Ovary (tissue), 7 donors: ENCODE measurements at regions not wholly inside any gene's neighbourhood (a gene's known extent, or its start where the extent isn't known, plus 50 kb on each side); places are given as distances from the start of the nearest gene placed in this dataset.
"Not testable (repeated sequence)": the region's sequence is repeated elsewhere in the genome, so short reads cannot be mapped to it uniquely, and the experiment has no call there.

Experiments
- DNase-seq, 5 donors: peaks; one replicate each; pipeline ENCODE4 v3.0.0-alpha.2; 2019 to 2020
- H3K27ac ChIP-seq, 2 donors: fragments of 200-600 bp; one replicate each; pipeline versions ENCODE4 v1.5.1 to v1.8.0; 2019 to 2022
- H3K27me3 ChIP-seq: fragments of 200-600 bp; one replicate; pipeline ENCODE4 v1.8.0; 2022
- H3K36me3 ChIP-seq: fragments of 200-600 bp; sonication (generic); one replicate; pipeline ENCODE4 v1.5.1; 2019
- H3K4me1 ChIP-seq: one replicate; pipeline ENCODE4 v1.8.1; 2013; ENCODE audit warnings: mild to moderate bottlenecking, moderate library complexity; ENCODE audit not compliant: insufficient read depth
- H3K4me3 ChIP-seq: fragments of 200-600 bp; sonication (generic); one replicate; pipeline ENCODE4 v1.5.1; 2017
- H3K9me3 ChIP-seq, 2 donors: fragments of 200-600 bp in 1 of 2; sonication (generic) in 1 of 2; one replicate each; pipeline versions ENCODE4 v1.5.1 to v1.8.1; 2013 to 2019; ENCODE audit warnings: mild to moderate bottlenecking in 1 of 2, moderate library complexity in 1 of 2
- EP300 ChIP-seq: sonication (generic); formaldehyde crosslinking; IDR thresholded peaks from one replicate; pipeline ENCODE4 v1.6.1; 2017; ENCODE audit warnings: antibody characterized with exemption
- POLR2A ChIP-seq: fragments of 450-650 bp; IDR thresholded peaks from one replicate; pipeline ENCODE4 v1.6.1; 2017; ENCODE audit warnings: antibody characterized with exemption, mild to moderate bottlenecking, moderate library complexity
- WGBS, 3 donors: extraction: QIAGEN DNeasy Blood & Tissue Kit in 1 of 3; methylation state at CpG; one replicate each; pipeline versions ENCODE4 v1.1.5 to v1.1.7; 2013 to 2017; 5-methylcytosine and 5-hydroxymethylcytosine counted together
- intact Hi-C, 4 donors: fragments of 100-400 bp; cut with DNase I; formaldehyde crosslinking; loops; one replicate each; pipeline versions ENCODE4 v1.11.0 to v1.15.1; 2022 to 2023
- TF ChIP-seq, protein P1 (sequence below), 3 donors: fragments of 450-650 bp in 2 of 3; fragments of 200-600 bp in 1 of 3; IDR thresholded peaks; one replicate each; pipeline versions ENCODE4 v1.5.1 to v1.8.0; 2016 to 2022; ENCODE audit warnings: antibody characterized with exemption in 3 of 3, mild to moderate bottlenecking in 1 of 3
- donor health status: DM: no; HTN: no; CAD: no; lungs with moderate emphysema.
- donor health status: DM: no; HTN: no; CAD: no.
- donor health status: Bipolar disorder and iron deficiency.
- donor health status: DM: no; HTN: no; CAD: no.
- donor health status: DM: yes; HTN: yes; CAD: no.

DNA sequence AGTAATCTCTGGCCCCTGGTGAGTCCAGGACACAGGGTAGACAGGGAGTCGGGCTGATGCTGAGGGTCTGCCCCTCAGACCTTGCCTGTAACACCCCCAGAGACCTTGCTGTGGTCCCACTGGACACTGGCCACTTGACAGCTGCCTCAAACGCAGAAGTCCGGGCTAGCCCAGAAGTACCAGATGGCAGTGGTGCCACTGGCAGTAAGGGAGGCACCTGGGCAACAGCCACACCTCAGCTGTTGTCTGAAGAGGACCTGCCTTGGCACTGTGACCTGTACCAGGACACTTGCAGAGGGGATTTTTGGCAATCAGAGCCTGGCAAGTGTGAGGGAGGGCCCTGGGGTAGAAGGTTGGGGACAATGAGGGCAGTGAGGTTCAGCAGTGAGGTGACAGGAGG, 63.3 kb upstream of the UXT start:
- TF ChIP-seq, protein P1, sequence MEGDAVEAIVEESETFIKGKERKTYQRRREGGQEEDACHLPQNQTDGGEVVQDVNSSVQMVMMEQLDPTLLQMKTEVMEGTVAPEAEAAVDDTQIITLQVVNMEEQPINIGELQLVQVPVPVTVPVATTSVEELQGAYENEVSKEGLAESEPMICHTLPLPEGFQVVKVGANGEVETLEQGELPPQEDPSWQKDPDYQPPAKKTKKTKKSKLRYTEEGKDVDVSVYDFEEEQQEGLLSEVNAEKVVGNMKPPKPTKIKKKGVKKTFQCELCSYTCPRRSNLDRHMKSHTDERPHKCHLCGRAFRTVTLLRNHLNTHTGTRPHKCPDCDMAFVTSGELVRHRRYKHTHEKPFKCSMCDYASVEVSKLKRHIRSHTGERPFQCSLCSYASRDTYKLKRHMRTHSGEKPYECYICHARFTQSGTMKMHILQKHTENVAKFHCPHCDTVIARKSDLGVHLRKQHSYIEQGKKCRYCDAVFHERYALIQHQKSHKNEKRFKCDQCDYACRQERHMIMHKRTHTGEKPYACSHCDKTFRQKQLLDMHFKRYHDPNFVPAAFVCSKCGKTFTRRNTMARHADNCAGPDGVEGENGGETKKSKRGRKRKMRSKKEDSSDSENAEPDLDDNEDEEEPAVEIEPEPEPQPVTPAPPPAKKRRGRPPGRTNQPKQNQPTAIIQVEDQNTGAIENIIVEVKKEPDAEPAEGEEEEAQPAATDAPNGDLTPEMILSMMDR (IDR thresholded peaks at IDR 0.05) = no peak
- TF ChIP-seq POLR2A = no peak
- no peak for TF ChIP-seq EP300
- no peak overlapping the region for H3K27ac ChIP-seq
- no peak overlapping the region for H3K4me3 ChIP-seq
- no peaks in the 10 kb centered on the region for H3K27me3 ChIP-seq
- no peaks in the 10 kb centered on the region for H3K36me3 ChIP-seq
- H3K4me1 ChIP-seq = no peaks in the 10 kb centered on the region
- DNase-seq = no peak
- WGBS, 3 donors = 66 to 79% (median 69%) methylated on average over 3 of the region's 3 CpGs
- H3K9me3 ChIP-seq = no peaks in the 10 kb centered on the region
- intact Hi-C loops = no loop called here

DNA sequence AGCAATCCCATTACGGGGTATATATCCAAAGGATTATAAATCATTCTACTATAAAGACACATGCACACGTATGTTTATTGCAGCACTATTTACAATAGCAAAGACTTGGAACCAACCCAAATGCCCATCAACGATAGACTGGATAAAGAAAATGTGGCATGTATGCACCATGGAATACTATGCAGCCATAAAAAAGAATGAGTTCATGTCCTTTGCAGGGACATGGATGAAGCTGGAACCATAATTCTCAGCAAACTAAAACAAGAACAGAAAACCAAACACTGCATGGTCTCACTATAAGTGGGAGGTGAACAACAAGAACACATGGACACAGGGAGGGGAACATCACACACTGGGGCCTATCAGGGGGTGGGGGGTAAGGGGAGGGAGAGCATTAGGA, 56.1 kb upstream of the UXT start:
- H3K27me3 ChIP-seq, H3K4me3 ChIP-seq, H3K9me3 ChIP-seq, DNase-seq, H3K27ac ChIP-seq, H3K36me3 ChIP-seq, intact Hi-C loops, H3K4me1 ChIP-seq: not testable (repeated sequence)
- WGBS, 3 donors = 73 to 78% (median 78%) methylated on average over 3 of the region's 3 CpGs

DNA sequence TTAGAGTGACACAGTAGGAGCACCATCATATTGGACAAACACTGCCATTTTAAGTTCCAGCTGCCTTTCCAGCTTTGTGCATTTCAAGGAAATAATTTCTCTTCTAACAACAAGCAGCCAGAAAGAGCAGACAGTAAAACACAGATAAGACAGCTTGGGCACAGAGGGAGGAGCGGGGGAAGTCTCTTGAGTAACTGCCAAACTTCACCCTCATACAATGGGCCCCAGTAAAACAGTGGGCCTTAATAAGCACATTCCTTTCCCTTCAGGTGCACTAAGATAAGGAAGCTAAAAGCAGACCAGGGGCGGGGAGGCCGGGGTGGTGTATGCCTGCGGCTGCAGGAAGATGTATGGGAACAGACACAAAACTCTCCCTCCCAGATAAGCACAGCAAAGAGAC, 53.7 kb upstream of the UXT start:
- peaks cover 11% of the 10 kb centered on the region for H3K4me1 ChIP-seq
- H3K9me3 ChIP-seq, H3K27ac ChIP-seq, H3K27me3 ChIP-seq, H3K4me3 ChIP-seq, DNase-seq, H3K36me3 ChIP-seq, intact Hi-C loops: not testable (repeated sequence)
- 31 to 41% (median 31%) methylated on average over 4 of the region's 4 CpGs for WGBS, 3 donors

DNA sequence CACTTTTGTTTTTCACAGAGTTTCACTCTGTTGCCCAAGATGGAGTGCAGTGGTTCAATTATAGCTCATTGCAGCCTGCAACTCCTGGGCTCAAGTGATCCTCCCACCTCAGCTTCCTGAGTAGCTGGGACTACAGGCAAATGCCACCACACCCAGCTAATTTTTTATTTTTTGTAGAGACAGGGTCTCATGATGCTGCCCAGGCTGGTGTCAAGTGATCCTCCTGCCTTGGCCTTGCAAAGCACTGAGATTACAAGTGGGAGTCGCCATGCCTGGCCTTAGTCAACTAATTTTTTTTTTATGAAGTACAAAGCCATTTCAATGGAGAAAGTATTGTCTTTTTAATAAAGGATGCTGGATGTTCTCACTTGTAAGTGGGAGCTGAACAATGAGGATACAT, 51.3 kb upstream of the UXT start:
- no peak overlapping the region for H3K4me3 ChIP-seq
- H3K4me1 ChIP-seq = peaks cover 11% of the 10 kb centered on the region
- no peak overlapping the region for H3K27ac ChIP-seq
- H3K9me3 ChIP-seq = no peaks in the 10 kb centered on the region
- no peaks in the 10 kb centered on the region for H3K27me3 ChIP-seq
- no peaks in the 10 kb centered on the region for H3K36me3 ChIP-seq
- TF ChIP-seq EP300 (no peak), POLR2A (no peak)
- TF ChIP-seq, protein P1 (IDR thresholded peaks at IDR 0.05) = no peak
- 42 to 54% (median 54%) methylated on average over 1 of the region's 1 CpG for WGBS, 3 donors
- no peak for DNase-seq
- intact Hi-C loops = no loop called here
